COLO829 (cell line): ENCODE measurements at regions not wholly inside any gene's neighbourhood (a gene's known extent, or its start where the extent isn't known, plus 50 kb on each side); places are given as distances from the start of the nearest gene placed in this dataset.

ENCODE experiments used
- DNase-seq: peaks from one replicate; pipeline ENCODE4 v3.0.0; 2012; ENCODE audit warnings: low spot score

DNA sequence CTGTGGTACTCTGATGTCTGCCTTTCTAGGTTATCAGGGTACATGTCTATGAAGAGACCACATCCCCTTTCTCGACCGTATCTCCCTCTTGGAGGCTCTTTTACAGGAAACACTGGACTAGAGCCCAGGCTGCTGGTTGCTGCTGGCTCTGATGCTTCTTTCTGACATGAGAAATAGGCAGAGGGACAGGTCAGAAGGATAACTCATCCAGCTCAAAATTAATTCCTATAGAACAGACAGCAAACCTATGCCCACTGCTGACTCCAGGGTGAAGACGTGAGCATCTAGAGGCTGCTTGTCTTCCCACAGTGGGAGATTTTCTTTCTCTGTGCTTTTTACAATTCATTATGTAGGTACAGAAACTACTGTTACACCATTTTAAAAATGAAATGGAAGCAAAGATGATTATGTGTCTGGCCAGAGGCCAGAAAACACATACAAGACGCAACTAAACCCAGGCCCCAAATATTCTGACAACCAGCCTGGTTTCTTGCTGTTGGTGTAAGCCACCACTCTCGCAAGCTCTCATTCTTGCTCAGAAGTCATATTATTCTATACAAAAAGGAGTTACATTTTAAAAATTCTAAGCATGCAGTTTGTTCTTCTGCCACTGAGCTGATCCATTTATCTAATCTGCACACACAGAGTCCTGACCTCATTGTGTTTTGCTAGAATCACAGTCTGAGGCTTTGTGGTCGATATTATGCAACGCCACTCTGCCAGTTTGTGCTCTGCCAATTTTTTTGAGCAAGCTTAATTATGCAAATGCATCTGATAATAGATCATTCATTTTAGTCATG lies 424.3 kb downstream of the KIF20B start:
- no peak for DNase-seq

DNA sequence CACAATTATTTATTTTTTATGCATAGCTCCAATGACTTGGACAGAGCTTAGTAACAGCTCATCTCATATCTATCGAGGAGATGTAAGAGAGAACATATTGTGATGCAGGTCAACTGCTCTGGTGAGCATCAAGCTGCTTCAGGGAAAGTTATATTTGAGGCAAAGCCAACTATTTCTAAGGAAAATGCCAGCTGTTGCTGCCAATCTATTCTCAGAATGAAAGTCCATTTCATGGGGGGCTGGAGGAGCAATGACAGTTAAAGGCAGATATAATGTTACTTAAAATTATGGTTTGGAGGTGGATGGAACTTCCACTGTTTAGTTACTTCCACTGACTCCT lies 424.8 kb downstream of the KIF20B start:
- DNase-seq: no peak

DNA sequence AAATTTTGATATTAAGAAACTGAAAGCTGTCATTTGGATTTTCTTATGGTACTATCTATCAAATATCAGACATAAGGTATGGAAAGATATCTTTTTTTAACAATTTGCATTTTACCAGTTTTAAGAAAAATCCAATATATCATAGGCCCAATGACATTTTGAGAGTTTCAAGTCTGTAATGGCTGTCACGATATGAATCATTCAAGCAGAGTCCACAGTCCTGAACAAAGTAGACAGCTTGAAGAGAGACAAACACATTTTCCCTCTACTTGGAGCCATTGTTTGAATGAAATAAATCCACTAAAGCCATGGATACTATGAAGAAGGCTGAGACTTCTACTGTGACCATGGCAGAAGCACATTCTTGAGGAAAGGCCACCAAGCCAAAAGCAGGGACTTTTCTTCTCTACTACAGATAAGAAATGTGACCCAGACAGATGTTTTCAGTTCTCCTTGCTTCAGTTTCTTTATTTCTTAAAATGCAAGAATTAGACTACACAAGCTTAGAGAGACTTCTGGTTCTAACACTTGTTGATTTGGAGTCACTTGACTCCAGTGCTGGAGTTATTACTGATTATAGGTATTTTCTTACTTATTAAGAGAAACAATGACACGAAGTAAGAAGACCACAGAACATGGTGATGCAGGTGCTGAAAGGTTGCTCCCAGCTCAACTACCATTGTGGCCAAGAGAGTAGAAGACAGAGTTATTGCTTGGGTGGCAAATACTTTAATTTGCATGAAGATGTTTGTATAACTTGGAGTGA lies 429.1 kb downstream of the KIF20B start:
- DNase-seq: no peak

DNA sequence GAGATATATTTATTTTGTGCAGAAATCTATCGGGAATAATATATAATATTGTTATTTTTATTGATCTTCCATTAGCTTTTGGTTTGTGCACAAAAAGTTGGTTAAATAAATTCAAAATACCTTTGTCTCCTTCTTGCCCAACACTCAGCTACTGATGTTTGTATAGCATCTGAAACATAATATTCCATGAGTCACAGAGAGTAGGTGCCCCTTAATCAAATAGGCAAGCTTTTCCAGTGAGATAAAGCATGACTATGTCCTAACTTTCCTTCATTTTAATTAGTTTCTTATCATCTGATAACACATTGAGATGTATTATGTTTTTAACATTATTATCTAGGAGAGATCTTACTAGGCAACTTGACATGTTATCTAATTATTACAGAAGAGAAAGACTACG lies 432.2 kb downstream of the KIF20B start:
- no peak for DNase-seq

DNA sequence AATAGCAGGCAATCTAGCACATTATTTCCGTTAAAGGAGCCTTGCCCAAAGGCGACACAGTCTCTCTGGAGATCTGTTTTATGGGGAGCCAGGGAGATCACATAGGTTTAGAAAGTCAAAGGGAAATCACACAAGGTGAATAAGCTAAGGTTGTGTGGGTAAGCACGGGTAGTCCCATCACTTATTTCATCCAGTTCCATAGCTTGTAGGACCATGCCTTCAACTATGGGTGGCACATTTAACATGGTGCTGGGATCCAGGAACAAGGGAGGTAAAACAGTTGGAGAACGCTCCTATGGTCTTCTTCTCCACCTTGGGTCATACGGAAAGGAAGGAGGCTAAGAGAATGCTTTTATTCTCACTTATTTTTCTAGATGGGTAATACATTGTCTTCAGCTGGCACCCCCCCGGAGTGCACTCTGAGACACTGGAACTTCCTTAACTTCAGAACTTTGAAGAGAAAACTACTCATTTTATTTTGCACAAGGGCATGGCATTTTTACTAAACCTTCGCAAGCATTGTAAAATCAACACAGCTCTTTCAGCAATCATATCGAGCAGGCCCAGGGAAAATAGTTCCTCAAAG lies 435.4 kb downstream of the KIF20B start:
- DNase-seq: no peak

DNA sequence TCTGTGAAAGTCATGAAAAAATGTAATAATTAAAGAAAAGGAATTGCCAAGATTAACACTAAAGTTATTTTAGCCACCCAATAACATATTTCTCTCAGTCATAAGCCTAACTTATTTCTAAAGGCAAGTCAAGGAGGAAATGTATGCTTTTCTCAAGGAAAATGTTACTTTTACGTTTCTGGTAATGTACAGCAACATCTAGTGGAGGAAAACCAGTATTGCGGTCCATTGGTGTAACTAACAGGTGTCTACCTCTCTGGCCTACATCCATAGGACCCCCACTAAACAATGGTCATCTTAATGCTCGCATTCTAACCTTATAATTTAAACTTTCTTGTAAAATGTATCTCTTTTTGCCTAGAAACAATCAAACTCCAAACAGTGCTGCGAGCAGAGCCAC lies 437.5 kb downstream of the KIF20B start:
- DNase-seq: no peak

DNA sequence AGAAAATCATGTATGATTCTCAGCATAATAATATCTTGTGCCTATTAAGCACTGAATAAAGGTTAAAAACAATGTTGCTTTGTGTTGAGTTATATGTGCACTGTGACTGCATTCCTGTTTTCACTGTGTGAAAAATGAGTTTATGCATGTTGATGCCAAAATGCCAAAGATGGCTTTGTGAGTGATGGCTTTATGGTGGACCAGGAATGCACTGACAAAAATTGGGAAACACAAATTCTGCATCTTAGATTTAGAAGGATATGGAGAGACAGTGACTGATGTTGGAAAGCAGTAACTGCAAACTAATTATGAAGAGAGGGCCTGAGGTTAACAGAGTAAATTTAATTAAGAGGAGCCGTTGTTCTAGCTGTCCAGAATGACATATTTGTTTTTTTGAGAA lies 440.4 kb downstream of the KIF20B start:
- no peak for DNase-seq

DNA sequence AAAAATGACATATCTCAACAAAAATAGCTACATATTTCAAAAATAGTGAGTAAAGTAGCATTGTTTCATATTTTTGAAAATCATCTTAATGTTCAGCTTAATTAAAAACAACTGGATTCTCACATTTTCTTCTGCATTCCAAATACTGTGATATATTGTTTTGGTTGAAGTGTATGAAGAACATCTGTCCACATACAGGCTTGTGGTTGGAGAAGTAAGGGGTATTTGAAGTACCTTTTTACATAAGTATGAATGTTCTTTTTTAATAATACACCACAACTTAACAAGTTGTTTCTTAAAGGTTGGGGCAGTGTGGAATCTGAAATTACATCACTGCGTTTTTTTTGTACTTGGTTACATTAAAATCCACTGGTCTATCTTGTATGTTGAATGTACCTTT lies 442.5 kb downstream of the KIF20B start:
- no peak for DNase-seq

DNA sequence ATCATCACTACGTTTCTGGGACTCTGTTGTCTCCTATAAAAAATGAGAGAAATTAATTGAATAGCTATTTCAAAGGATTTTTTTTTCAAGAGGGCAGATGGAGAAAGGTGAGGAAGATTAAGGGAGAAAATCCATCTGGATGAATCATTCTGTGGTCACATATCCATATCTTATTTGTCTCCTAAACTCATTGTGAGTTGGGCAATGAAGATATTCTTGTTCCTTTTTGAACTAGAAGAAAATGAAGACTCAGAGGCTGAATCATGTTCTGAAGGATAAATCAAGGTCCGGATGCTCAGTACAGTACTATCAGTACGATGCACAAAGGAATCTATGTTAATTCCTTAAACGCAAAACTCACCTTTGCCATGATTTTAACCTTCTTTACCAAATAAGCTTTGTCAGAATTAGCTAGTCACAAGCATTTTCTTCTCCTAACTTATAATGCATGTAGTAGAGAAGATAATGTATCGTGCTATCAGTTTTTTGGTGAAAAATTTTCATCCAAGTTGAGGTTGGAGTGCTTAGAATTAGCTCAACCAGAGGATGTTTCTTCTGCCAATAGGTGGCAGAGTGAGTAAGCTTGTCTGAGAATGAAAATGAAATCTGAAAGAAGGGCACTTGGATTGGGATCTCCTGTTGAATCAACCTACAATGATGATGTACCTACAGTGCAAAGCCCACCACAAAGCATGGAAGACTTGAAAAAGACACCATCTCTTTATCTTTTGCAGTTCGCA lies 446.9 kb downstream of the KIF20B start:
- peak; percentile 2 for DNase-seq

DNA sequence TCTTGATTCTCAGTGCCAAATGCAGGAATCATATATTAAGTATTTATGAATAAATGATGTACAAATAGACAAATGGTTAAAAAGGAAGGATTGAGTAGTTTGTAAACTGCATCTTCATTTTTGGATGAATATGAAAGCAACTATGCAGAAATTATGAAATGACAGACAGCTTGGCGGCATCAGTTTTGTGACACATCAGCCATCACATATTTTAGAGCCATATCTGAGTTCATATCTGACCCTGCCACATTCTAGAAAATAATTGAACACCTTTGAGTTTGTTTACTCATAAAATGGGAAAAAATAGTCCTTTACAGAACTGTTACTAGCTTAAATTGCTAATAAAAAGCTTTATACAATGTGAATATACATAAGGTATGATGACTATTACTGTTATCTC lies 448.2 kb downstream of the KIF20B start:
- no peak for DNase-seq

DNA sequence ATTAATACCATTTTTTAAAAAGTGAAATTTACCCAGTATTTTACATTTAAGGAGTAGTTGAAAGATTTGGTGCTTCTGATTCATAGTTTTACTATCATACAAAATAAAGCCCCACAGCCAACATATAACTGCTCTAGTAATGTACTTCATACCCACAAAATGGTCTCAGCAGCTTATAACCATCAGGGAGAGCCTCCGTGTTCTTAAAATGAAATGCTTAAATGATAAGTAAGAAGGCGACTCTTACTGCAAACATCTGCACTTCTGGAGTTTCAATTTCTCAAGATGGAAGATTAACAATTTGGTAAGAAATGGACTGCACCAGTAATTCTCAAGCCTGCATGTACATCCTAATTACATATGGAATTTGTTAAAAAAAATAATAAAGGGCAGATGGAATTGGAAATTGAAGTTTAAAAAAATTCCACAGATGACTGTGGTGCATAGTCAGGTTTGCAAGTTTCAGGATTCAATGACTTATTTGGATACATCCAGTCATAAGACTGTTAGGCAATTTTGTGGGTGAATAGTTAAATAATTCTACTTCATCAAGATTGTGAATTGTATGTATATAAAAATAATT lies 461.0 kb downstream of the KIF20B start:
- DNase-seq: no peak

DNA sequence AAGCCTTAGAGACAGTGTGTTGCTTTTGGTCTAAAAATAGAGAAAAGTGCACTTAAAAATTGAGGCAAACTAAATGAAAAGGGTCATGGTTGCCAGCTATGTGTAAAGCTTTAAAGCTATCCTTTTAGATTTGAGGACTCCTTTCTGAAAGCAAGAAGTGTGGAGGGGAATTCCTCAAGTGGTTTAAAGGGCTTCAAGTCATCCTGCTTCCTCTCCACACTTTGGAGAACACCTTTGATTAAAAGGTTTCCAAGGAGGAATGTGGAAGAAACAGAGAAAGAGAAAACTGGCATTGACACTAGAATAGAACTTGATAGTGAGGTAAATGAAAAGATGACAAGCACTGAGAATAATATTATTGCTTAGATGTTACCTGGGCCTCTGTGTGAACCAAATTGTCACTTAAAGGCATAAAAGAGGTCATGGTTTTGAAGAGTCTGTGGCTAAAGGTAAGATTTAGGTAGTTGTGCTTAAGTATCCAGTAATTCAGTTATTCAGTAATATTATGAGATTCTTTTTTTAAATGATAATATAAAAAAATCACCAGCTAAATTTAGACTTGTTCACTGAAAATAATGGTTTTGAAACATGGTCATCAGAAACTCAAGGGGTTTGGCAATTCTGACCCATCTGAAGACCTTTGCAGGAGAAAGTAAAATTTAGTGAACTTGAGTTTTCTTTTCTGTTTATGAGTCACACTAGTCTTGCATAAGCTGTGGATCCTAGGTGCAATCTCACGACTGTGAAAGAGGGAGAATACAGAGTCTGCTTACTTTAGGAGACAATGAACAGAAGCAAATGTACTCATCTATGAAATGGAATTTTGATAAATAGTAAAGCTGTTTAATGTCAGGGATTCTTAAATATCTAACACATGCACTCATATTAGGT lies 466.0 kb downstream of the KIF20B start:
- no peak for DNase-seq

DNA sequence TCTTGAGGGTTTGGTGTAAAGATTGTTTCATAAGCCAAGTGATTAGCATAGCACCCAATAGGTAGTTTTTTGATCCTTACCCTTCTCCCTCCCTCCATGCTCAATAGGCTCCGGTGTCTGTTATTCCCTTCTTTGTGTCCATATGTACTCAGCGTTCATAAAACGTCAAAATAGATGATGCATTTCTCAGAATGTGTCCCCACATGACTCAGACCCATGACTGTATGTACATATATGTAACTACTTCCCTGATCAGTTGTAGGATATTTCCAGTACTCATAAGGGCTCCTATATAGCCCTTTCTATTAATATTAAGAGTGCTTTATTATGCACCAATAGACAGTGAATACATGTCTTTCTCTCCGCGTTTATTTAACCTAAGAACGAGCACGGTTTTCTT lies 466.9 kb downstream of the KIF20B start:
- DNase-seq: no peak

DNA sequence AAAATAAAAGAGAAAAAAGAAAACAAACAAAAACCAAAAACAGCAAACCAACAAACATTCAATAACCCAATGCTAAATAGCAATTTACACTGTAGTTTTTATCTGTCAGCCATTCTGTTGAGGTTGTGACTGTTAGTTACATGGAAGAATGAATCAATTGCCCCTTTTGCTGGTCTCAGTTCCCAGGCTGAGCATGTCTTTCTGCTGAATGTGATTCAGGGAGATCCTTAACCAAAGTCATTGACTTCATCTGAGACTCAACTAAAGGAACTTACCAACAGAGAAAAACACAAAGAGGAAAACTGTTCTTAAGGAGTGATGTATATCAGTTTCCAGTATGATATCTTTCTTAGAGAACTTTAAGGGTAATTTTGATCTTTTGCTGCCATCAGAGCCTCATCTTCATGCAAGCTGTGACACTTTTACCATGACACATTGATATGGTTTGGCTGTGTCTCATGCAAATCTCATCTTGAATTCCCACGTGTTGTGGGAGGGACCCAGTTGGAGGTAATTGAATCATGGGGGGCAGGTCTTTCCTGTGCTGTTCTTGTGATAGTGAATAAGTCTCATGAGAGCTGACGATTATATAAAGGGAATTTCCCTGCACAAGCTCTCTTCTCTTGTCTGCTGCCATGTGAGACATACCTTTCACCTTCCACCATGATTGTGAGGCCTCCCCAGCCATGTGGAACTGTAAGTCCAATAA lies 469.8 kb downstream of the KIF20B start:
- no peak for DNase-seq

DNA sequence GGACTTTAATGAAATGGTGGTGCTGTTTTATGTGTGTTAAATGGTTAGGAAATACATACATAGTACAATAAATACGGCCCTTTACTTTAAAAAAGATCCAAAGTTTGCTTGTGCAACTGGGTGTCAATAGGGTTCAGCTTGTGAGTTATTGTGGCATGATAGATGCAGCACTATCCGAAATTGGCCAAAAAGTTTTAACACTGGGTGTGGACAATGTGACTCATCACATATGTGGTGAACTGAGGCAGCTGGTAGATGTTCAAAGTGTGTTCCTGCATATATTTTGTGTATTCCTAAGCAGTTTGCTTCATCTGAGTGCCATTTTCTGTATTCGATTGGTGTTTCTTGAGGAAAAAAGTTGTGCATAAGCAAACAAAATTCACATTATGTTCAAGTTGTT lies 473.1 kb downstream of the KIF20B start:
- DNase-seq: no peak

DNA sequence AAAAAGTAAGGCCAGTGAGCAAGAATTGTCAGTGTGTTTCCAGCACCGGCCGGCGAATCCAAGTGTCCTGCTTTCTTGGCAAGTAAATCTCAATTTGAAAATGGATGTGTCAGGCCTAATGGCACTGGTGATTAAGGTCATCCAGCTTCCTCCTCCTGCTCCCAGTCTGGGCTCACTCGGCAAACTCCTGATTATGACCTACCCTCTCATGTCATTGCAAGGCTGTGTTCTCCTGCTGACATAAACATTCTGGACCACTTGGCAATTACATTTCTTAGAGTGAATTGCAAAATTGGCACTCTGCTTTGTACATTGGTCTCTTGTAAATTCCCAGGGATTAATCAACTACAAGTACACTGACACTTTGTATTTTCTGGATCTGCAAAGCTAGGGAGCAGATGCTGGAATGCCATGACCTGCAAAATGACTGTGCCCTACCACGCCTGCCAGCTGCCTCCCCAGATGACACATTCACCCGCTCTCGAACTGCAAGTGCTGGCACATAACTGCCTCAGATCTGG lies 473.8 kb downstream of the KIF20B start:
- no peak for DNase-seq

DNA sequence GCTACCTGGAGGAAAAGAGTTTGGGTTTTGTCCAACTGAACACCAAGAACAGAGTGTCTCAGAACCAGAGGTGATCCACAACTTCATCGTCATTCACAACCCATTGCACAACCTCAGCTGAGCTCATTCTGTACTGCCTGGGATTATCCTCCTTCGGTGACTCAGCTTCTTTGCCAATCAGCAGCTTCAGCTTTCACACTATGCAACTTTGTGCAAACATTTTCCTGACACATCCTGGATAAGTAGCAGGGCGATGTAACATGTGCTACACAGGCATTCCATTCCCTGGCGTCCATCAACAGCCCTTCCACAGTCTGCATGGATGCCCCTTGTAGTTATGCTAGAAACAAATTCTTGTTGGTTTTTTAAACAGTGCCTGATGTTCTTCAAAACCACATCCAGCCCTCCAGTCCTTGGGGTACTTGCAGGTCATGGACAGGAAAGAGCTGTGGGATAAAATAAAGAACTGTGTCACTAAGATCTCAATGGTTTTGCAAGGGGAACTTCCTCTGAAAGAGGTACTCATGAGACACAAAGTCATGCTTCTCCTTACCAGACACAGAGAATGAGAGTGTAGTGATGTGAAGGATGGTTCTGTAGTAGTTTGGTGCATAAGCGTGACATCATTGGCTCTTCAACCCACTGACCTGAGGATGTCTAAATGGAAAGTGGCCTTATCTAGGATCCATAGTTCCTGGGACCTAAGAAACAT lies 478.5 kb downstream of the KIF20B start:
- no peak for DNase-seq

DNA sequence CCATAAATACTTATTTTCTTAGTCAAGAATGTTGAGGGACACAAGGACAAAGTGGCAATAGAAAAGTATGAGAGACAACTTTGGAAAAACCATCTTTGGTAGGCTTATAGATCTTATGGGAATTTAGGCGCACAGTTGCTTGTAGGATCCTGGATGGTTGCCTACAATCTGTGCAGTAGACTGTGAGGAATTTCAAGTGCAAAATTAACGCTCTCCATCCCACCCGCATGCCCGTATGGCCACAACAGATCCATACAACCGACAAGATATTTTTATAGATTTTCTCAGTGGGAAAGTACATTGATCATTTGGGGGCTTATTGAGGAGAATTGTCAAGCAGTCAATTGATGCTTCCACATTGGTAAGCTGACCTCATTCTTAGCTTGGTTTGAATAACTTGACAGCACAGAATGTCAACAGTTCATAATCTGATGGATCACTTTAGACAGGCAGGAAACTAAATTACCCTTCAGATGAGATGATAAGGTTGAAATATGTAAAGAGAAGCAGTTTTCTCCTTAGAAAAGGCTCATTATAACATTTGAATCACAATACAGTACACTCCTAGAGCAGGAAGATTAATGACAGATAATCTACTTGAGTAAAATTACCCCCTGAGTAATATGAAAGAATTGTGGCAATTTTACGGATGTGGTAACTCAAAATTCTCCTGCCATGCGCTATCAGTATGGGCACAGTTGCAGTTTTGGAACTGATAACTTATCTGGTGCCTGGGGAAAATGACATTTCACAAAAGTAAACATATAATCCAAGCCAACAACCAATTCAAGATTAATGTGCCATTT lies 479.7 kb downstream of the KIF20B start:
- no peak for DNase-seq

DNA sequence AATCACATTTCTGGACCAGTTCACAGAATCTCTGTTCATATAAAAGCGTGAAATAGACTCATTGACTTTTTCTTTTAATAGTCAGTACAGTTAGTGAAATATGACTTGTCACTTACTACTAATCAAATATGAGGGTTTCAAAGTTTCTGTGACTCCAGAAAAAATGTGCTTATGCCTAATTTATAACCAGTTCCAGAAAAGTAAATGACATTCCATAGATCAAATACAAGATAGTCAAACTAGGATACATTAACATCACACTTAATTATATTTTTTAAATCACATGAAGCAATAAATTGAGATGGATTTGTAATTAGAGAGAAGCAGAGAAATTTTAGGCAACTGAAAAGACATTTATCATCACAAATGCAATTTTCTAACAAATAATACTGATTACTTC lies 491.4 kb downstream of the KIF20B start:
- DNase-seq: no peak
